SK-N-DZ (cell line): ENCODE measurements at regions not wholly inside any gene's neighbourhood (a gene's known extent, or its start where the extent isn't known, plus 50 kb on each side); places are given as distances from the start of the nearest gene placed in this dataset.
"Not testable (repeated sequence)": the region's sequence is repeated elsewhere in the genome, so short reads cannot be mapped to it uniquely, and the experiment has no call there.

Experiments used
- DNase-seq: peaks from one replicate; pipeline ENCODE4 v3.0.0-alpha.2; 2015; ENCODE audit warnings: low spot score

DNA sequence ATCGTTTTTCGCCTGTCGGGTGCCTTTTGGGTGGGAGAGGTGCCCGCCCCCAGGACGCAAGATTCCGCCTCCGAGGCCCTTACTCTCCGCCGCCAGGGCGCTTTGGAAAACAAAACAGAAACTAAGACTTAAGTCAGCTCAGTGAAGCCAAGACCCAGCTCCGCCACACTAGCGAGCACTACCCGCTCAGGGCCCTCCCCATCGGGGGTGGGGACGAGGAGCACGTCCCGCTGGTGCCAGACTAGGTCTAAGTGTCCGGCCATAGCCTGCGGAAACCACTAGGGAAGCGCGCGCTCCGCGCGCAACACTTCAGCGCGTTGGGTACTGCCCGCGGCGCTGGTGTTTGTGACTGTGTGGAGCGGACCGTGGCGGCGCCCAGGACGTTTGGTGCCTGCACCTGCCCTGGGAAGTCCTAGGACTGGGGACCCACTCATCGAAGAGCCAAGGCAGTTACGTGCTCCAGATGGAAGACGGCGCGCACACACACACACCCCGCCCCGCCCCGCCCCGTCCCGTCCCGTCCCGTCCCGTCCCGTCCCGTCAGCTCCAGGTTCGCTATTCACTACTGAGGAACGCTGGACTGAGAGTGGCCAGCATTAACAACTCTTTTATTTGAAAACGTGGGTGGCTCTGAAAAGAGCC lies 57.6 kb upstream of the BOLA1 start:
- DNase-seq: not testable (repeated sequence)

- not testable (repeated sequence) for DNase-seq
These were observed 56.8 kb upstream of the BOLA1 start for GRCh38 chr1:149842458-149843064.

DNA sequence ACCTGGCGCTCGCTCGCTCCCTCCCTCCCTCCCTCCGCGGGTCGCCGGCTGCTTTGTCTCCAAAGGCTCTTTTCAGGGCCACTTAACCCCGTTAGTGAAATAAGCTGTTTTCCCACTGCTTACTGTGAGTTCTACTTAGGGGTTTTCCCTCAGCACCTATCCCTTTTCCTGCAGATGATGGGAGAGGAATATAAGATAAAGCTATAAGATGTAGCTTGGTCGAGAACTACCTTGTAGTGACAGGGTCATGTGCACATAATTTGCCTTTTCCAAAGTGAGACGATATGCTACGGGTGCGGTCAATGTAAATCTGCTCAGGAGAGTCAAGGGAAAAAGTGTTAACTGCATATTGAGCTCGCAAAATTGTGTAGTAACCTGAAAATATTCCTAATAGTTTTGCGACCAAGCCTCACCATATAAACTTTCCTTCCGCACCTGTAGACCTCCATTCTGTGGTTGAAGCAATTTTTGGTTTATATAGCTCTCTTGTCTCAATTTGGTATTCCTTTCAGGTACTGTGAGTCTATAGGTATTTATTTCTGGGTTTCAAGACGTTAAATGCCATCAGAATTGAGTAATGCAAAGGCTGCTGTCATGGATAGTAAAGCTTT lies 55.8 kb upstream of the BOLA1 start:
- DNase-seq: peak; percentile 12

GRCh38 chr1:149844101-149844500 lies 55.3 kb upstream of the BOLA1 start:
- DNase-seq: peak; percentile 11

- DNase-seq: peak; percentile 15
These were observed 54.6 kb upstream of the BOLA1 start for GRCh38 chr1:149844650-149845255.

DNA sequence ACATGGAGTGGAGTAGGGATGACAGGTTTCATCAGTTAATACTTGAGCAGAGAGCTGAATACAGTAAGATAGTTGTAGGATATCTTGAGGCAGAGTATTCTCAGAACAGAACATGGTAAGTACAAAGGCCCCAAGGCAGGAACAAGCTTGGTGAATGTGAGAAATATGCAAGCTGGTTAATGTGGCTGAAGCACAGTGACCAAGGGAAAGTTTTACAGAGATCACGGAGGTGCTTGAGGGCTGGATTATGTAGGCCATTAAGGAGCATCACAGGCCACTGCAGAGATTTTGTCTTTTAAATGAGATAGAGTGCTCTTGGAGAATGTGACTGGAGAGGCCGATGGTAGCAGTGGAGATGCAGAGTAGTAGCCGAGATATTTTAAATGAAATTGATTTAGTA lies 54.0 kb upstream of the BOLA1 start:
- DNase-seq: peak; percentile 10

- DNase-seq: no peak
These were observed 53.3 kb upstream of the BOLA1 start for GRCh38 chr1:149846042-149846441.

- peak; percentile 9 for DNase-seq
These were observed 52.5 kb upstream of the BOLA1 start for GRCh38 chr1:149846593-149847466.

DNA sequence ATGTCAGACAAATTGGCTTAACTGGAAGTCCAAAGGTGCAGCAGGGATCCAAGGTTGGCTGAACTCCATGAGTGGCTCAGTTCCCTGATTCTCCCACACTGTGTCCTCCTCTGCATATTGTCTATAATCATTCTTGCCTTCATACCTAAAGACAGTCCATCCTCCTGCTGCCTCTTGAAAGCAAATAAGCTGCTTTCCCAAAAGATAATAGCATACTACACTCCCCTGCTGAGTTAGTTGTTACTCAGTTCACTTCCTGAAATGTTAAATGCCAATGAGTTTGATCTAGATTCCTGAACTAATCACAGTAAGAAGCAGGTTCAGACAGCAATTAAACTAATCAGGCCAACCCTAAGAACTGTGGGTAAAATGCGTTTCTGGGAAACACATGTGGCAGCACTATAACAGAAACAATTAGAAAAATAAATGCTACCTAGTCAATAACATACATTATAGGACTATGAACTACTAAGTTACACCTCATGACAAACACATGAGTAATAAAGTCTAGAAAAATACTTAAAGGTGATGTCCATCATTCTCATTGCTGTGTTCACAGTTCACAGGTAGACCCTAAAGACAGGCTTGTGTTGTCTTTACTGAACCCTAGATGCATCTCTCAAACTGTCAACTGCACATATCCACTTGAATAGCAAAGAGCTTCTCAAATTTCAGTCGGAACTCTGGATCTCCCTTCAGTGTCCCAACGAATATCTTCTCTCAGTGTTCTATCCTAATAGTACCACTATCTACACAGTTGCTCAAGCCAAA lies 50.8 kb upstream of the BOLA1 start:
- peak; percentile 19 for DNase-seq

- peak; percentile 18 for DNase-seq
These were observed 50.0 kb upstream of the BOLA1 start for GRCh38 chr1:149849111-149849946.
